G401.6 (cell line): ENCODE measurements at regions not wholly inside any gene's neighbourhood (a gene's known extent, or its start where the extent isn't known, plus 50 kb on each side); places are given as distances from the start of the nearest gene placed in this dataset.

Experiments
- FAIRE-seq: peaks from 2 replicates; lab custom pipeline; 2012; peaks lifted over from hg19 to GRCh38; lab: Jason Lieb, UNC

DNA sequence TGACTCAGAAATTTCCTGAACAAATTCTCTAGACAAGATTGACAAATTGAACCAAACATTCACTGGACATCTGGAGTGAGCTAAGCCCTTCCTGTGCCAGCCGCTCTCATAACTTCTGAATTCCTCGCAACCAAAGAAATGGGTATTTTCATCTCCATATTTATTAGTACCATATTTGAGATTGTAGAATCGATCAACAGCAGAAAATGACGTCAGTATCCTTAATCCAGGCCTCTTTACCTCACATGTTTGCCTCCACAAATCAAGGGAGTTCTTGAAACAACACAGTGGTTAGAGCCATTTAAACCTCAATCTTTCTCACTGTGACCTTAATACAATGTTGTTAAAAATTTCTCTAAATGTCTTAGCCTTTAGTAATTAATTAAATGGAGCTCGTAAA lies 735.6 kb upstream of the SORCS1 start:
- FAIRE-seq = no peak

- no peak for FAIRE-seq
These were observed 735.1 kb upstream of the SORCS1 start for GRCh38 chr10:107899502-107900062.

- no peak for FAIRE-seq
These were observed 734.6 kb upstream of the SORCS1 start for GRCh38 chr10:107899075-107899474.

DNA sequence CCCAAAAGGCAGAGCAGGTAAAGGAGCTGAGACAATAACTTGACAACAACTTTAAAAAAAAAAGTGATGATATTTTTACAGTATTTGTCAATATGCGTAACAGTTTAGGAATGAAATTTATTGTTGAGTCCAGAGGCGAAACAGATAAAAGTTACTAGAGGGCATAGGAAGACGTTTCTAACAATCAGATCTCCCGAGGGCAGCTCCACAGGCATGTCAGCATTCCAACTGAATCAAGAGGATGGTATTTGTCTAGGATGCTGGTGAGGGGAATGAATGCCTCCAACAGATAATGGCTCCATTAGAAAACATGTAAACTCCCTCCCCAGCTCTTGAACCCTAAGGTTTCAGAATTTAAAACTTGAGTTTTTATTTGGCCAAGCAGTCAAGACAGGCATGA lies 733.9 kb upstream of the SORCS1 start:
- no peak for FAIRE-seq

DNA sequence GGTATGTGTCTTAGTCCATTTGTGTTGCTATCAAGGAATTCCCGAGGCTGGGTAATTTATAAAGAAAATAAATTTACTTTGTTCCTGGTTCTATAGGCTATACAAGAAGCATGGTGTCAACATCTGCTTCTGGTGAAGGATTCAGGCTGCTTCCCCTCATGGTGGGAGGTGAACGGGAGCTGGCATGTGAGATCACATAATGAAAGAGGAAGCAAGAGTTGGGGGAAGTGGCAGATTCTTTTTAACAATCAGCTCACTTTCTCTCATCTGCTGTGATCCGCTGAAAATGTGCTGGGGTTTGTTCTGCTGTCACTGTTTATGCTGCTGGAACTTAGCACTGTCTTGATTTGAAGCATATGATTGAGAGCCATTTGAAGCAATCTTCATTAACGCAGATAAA lies 730.0 kb upstream of the SORCS1 start:
- FAIRE-seq = peak; percentile 27

DNA sequence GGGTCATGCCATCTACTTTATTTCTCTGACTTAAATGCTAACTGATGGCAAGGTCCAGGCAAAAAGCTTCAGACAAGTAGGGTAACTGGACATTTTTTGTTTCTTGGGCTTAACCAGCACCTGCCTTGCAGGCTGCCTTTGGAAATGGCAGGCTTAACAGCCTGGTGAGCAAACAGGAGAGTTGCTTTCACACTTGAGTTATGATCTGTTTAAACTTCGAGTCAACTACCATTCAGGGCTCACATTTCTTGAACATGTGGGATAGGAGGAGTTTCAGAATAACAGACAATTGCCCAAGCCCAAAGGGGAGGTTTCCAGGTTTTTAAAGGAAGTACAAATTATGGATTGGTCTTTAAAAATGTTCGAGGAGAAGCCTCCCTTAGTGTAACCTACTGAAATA lies 724.6 kb upstream of the SORCS1 start:
- no peak for FAIRE-seq

- no peak for FAIRE-seq
These were observed 715.7 kb upstream of the SORCS1 start for GRCh38 chr10:107880185-107880584.

GRCh38 chr10:107873007-107873406 lies 708.5 kb upstream of the SORCS1 start:
- no peak for FAIRE-seq

DNA sequence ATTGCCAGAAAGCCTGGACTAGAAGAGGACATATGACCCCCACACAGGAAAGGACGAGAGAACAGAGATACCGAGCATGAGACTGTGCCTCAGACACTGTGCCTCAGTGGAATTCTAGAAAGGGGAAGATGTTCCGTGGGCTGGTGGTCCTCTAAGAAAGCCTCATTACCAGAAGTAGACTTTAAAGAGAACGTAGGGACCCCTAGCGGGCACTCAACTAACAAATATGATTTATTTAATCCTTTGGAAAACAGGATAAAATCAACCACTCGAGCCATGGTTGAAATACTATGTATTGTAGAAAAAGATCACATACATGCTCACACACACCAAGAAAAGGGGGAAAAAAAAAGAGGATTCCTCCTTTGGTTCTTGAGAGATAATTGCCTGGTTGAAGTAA lies 701.2 kb upstream of the SORCS1 start:
- FAIRE-seq = no peak

DNA sequence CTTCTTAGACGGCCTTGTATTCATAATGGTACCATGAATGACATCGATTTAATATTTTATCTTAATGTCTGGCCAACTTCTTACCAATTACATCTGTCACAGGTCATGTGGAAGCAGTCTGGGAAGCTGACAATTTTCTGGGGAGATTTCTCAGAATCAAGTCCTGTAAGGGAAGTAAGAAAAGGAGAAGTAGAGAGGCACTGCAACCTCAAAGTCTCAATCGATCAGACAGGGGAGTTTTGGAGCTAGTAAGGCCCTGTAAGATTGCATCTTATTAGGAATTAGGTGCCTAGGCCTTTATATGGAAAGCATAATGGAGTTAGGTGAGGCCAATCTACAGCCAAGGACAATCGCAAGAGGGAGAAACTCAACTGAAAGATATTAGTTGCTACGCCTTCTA lies 694.6 kb upstream of the SORCS1 start:
- no peak for FAIRE-seq

DNA sequence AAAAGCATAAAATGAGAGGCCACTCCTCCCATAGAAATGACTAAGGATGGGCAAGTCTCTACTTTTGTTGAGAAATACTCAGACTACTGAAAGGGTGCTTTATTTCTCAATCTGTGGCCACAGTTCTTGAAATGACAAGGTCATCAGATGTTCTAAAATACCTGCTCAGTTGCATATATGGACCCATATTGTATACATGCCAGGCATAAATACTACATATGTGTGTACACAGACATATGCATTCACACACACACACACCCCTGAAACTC lies 691.5 kb upstream of the SORCS1 start:
- no peak for FAIRE-seq

DNA sequence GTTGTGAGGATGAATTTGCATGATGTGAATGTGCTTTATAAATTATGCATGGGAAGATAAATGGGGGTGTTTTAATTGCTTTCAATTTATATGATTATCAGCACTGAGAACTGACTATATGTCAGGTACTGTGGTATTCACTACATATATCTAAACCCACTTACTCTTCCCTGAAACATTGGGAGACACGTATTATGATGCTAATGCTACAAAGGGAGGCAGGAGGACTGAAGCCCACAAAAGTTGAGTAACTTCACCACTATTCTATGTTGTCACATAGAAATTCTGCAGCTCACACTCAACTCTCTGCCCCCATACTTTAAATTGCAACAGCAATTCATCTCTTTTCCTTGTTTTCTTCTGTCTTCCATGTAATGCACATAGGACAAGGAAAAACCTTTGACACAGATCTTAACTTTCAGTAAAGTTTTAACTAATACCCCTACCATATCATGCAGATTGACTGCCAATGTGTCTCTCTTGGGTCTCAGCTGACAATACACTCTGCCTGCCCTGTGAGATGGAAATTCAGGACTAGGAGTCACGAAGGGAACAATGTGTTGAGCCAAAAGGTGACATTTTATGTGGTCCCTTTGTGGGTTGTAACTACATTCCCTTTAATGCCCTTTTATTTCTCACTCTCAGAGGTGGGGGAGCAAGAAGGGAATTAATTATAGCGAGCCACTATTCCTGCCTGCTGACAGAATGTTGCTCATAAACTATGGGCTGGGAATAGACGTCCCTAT lies 691.0 kb upstream of the SORCS1 start:
- no peak for FAIRE-seq

GRCh38 chr10:107848726-107849360 lies 684.3 kb upstream of the SORCS1 start:
- FAIRE-seq = no peak

GRCh38 chr10:107847620-107848019 lies 683.1 kb upstream of the SORCS1 start:
- no peak for FAIRE-seq

DNA sequence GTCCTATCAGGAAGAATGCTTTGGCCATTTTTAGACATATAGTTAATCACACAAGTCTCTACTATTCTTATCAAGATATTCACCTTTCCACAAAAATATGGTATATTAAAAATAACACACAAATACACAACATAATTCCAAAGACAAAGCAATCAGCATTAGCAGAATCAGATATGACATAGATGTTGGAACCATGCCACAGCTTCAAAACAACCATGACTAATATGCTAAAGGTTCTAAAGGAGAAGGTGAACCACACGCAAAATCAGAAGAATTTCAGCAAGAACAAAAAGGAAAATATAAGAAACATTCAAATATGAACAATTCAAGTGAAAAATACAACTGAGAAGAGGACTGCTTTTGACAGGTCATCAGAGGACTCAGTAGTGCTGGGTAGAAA lies 670.2 kb upstream of the SORCS1 start:
- no peak for FAIRE-seq

- no peak for FAIRE-seq
These were observed 667.3 kb upstream of the SORCS1 start for GRCh38 chr10:107831772-107832171.

DNA sequence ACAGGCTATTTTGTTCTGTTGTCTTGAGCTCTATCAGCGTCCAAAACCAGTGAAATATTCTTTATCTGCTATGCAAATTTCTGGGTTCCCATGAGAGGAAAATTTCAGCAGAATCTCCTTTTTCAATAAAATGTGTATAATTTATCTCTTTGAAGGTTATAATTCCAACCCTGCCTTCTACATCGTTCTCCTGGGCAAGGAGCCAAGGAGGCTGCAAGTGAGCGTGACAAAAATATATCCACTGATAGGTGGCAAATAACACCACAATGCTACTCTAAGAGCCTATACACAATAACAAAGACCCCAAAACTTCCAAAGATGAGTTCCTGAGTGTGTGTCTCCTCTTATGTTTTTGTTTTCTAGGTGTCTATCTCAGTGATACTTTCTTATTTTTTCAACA lies 664.7 kb upstream of the SORCS1 start:
- FAIRE-seq = no peak

DNA sequence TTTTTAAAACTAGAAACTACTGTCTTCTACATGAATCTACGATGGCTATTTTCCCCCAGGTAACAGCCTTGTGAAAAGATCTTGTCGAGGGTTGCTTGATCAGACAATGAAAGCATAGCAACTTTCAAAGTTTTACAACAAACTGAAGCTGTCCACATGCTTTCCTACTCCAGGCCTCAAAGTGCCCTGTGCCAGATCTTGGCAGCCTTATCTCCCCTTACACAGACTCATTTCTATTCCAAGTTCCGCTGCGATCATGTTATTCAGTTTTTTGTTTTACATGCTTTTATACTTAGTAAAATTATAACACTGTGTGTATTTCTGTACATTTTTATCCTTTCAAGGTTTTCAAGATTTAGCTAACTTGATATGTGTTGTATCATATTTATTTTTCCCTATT lies 661.7 kb upstream of the SORCS1 start:
- no peak for FAIRE-seq

- FAIRE-seq = peak; percentile 59
These were observed 650.5 kb upstream of the SORCS1 start for GRCh38 chr10:107814865-107815487.

DNA sequence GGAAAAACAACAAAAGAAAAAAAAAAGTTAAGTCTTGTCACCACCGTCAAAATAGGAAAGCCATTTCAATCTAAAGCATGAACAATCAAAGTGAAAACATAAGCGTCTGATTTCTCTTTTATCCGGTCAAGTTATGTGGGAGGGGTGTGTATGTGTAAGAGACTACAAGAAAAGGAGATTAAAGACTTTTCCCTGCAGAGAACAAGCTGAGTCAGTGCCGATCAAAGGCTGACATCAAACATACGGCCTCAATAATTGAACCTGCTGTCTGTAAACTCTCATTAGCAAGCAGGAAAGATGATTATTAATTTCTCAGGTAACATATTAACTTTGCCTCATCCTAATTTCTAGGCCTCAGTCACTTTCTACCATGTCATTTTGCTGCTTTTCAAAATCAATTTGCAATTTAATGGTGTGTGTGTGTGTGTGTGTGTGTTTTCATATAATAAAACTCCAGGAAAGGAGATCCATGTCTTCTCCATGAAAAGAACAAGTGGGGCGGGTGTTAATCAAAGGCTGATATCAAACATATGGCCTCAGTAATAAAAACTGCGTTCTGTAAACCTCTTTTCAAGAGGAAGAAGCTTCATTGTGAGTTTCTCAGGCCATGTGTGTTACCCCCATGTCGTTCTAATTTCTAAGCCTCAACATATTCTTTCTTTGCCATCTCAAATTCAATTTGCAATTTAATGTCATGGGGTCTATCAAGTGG lies 649.1 kb upstream of the SORCS1 start:
- no peak for FAIRE-seq

GRCh38 chr10:107809889-107810288 lies 645.4 kb upstream of the SORCS1 start:
- FAIRE-seq = no peak

DNA sequence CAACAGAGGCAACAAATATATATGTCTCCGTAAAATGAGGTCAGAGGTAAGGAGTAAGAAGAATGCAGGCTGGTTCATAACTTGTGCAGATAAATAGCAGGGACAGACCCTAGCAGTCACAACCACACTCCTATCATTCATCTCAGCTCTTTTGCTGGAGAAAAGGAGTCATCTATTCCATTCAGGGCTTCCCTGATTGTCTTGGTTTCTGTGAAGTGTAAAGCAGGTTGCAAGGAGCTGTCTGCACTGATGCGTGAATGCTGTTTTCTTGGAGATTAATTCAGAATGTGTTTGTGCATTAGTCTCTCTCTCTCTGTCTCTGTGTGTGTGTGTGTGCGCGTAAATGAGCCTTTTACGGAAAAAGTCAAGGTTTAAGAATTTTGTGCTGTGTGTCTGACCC lies 643.3 kb upstream of the SORCS1 start:
- no peak for FAIRE-seq

DNA sequence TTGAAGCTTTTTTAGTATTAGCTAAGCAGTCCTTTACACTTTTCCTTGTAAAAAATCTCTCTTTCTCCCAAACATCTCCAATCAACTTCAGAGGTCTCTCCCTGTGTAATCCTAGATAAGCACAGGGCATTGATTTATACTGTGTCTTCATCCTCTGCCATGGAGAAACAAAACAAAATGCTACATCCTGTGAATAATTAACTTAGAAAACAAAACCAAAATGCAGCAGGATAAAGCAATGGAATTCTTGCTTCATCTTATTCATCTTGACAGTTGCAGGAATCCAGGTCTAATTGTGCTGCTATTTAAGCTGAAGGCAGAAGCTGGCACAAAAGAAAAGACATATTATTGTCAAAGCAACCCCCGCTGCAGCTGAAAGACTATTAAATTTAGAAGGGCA lies 641.5 kb upstream of the SORCS1 start:
- FAIRE-seq = no peak
